ENCODE measurements at regions not wholly inside any gene's neighbourhood (a gene's known extent, or its start where the extent isn't known, plus 50 kb on each side); places are given as distances from the start of the nearest gene placed in this dataset.

DNA sequence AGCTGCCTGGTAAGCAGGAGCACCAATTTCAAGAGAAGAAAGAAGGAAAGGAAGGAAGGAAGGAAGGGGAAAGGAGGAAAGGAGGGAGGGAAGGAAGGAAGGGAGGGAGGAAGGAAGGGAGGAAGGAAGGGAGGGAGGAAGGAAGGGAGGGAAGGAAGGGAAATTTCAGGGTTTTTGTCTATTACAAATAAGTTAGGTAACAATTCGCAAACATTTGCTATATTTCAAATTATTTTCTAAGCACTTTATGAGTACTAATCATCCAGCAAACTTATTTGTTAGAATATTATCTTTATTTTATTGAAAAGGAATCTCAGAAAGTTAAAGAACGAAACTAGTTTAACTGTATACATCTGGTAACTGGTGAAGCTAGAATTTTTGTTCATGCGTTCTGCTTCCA is 921.7 kb downstream of the TBL1XR1 start:
- no peak for DNase-seq
- Mint-ChIP-seq H3K4me1 (ENCODE audit: low read depth, unreplicated experiment) (no peaks in the 10 kb centered on the region), H3K9me3 (ENCODE audit: unreplicated experiment) (no peaks in the 10 kb centered on the region), H3K4me3 (ENCODE audit: unreplicated experiment) (no peak overlapping the region), H3K27ac (ENCODE audit: unreplicated experiment) (no peak overlapping the region), H3K36me3 (ENCODE audit: unreplicated experiment) (no peaks in the 10 kb centered on the region), H3K27me3 (ENCODE audit: unreplicated experiment) (no peaks in the 10 kb centered on the region)
- TF ChIP-seq CTCF (IDR thresholded peaks at IDR 0.05; ENCODE audit: partially characterized antibody, unreplicated experiment) = no peak

DNA sequence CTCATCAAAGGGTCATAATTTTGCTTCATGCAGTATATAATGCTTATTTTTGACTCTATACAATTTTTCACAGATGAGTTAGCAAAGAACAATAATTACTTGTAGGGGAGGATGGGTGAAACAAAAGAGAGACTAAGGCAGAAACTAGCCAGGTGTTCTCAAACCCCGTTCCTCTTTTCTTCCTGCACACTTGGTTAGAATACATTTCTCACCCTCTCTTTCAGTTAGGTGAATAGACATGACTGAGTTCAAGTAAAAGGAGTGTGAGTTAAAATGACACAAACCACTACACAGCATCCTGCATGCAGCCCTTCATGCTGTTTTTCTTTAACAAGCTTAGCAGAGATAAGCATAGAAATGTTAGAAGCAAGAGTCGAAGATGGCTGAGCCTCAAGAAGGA is 922.2 kb downstream of the TBL1XR1 start:
- Mint-ChIP-seq H3K9me3 (ENCODE audit: unreplicated experiment) (no peaks in the 10 kb centered on the region), H3K27me3 (ENCODE audit: unreplicated experiment) (peaks cover 1% of the 10 kb centered on the region), H3K27ac (ENCODE audit: unreplicated experiment) (no peak overlapping the region), H3K4me1 (ENCODE audit: low read depth, unreplicated experiment) (no peaks in the 10 kb centered on the region), H3K4me3 (ENCODE audit: unreplicated experiment) (no peak overlapping the region), H3K36me3 (ENCODE audit: unreplicated experiment) (no peaks in the 10 kb centered on the region)
- no peak for TF ChIP-seq CTCF (IDR thresholded peaks at IDR 0.05; ENCODE audit: partially characterized antibody, unreplicated experiment)
- DNase-seq = no peak

DNA sequence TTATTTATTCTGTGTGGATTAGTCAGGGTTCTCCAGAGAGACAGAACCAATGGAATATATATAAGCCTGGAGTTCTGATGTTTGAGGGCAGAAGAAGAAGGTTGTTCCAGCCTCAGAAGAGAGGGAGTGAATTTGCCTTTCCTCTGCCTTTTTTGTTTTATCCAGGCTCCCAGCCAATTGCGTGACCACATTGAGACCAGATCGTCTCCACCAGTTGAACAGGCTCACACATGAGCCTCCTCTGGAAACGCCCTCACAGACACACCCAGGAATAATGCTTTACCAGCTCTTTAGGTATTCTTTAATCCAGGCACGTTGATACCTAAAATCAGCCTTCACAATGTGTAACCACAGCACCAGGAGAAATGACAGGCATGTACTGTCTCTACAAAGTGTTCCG is 923.1 kb downstream of the TBL1XR1 start:
- no peak for TF ChIP-seq CTCF (IDR thresholded peaks at IDR 0.05; ENCODE audit: partially characterized antibody, unreplicated experiment)
- H3K9me3 Mint-ChIP-seq (ENCODE audit: unreplicated experiment) = no peaks in the 10 kb centered on the region
- no peak for DNase-seq
- H3K4me1 Mint-ChIP-seq (ENCODE audit: low read depth, unreplicated experiment) = no peaks in the 10 kb centered on the region
- no peak overlapping the region for H3K27ac Mint-ChIP-seq (ENCODE audit: unreplicated experiment)
- peaks cover 1% of the 10 kb centered on the region for H3K27me3 Mint-ChIP-seq (ENCODE audit: unreplicated experiment)
- H3K36me3 Mint-ChIP-seq (ENCODE audit: unreplicated experiment) = no peaks in the 10 kb centered on the region
- no peak overlapping the region for H3K4me3 Mint-ChIP-seq (ENCODE audit: unreplicated experiment)

DNA sequence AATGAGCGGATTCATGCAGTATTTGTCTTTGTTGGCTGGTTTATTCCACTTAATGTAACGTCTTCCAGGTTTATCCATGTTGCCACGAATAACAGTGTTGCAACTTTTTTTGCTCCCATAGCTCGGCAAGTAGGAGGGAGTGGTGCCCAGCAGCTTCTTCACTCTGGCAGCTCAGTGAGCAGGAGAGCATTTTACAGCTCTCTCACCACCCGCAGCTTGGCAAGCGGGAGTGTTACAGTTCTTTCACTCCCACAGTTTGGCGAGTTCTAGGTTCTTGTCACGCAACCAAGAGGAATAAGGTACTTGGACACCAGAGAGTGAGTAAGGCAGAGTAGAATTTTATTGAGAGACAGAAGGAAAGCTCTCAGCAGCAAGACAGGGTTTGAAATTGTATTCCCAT is 935.2 kb downstream of the TBL1XR1 start:
- no peak overlapping the region for H3K27ac Mint-ChIP-seq (ENCODE audit: unreplicated experiment)
- TF ChIP-seq CTCF (IDR thresholded peaks at IDR 0.05; ENCODE audit: partially characterized antibody, unreplicated experiment) = no peak
- no peaks in the 10 kb centered on the region for H3K27me3 Mint-ChIP-seq (ENCODE audit: unreplicated experiment)
- no peak for DNase-seq
- H3K36me3 Mint-ChIP-seq (ENCODE audit: unreplicated experiment) = peaks cover 8% of the 10 kb centered on the region
- peaks cover 5% of the 10 kb centered on the region for H3K9me3 Mint-ChIP-seq (ENCODE audit: unreplicated experiment)
- H3K4me3 Mint-ChIP-seq (ENCODE audit: unreplicated experiment) = no peak overlapping the region
- no peaks in the 10 kb centered on the region for H3K4me1 Mint-ChIP-seq (ENCODE audit: low read depth, unreplicated experiment)

GRCh38 chr3:176247191-176247590 is 950.1 kb downstream of the TBL1XR1 start:
- Mint-ChIP-seq H3K4me1 (ENCODE audit: low read depth, unreplicated experiment) (no peaks in the 10 kb centered on the region), H3K9me3 (ENCODE audit: unreplicated experiment) (no peaks in the 10 kb centered on the region), H3K27ac (ENCODE audit: unreplicated experiment) (no peak overlapping the region), H3K27me3 (ENCODE audit: unreplicated experiment) (no peaks in the 10 kb centered on the region), H3K4me3 (ENCODE audit: unreplicated experiment) (no peak overlapping the region), H3K36me3 (ENCODE audit: unreplicated experiment) (no peaks in the 10 kb centered on the region)
- no peak for DNase-seq
- TF ChIP-seq CTCF (IDR thresholded peaks at IDR 0.05; ENCODE audit: partially characterized antibody, unreplicated experiment) = no peak

All from glutamatergic neuron (in vitro differentiated cells).